ENCODE measurements at regions not wholly inside any gene's neighbourhood (a gene's known extent, or its start where the extent isn't known, plus 50 kb on each side); places are given as distances from the start of the nearest gene placed in this dataset.

DNA sequence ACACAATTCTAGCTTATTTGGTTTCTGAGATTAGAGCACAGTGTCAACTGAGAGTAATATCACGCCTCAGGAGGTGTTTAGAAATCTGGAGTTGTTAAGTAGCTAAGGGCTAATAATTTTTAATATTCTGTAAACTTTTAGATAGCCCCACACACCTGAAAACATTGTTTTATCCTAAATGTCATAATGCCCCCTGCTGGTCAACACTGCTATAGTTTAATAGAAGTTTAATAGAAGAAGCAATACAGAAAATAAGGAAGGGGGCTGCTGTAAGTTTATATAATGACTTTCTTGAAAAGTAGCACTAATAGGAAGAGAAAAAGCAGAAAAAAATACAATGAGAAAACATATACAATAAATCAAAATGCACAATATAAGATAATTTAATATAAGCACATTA, 516.4 kb upstream of the PCDH11Y start:
- TF ChIP-seq, protein P1, sequence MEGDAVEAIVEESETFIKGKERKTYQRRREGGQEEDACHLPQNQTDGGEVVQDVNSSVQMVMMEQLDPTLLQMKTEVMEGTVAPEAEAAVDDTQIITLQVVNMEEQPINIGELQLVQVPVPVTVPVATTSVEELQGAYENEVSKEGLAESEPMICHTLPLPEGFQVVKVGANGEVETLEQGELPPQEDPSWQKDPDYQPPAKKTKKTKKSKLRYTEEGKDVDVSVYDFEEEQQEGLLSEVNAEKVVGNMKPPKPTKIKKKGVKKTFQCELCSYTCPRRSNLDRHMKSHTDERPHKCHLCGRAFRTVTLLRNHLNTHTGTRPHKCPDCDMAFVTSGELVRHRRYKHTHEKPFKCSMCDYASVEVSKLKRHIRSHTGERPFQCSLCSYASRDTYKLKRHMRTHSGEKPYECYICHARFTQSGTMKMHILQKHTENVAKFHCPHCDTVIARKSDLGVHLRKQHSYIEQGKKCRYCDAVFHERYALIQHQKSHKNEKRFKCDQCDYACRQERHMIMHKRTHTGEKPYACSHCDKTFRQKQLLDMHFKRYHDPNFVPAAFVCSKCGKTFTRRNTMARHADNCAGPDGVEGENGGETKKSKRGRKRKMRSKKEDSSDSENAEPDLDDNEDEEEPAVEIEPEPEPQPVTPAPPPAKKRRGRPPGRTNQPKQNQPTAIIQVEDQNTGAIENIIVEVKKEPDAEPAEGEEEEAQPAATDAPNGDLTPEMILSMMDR (IDR thresholded peaks at IDR 0.05): peak; percentile 58
- TF ChIP-seq ZFX (IDR thresholded peaks at IDR 0.05; ENCODE audit: borderline replicate concordance): no peak
- no peak overlapping the region for H3K27ac ChIP-seq
